Kasumi-1 (cell line): ENCODE measurements at regions not wholly inside any gene's neighbourhood (a gene's known extent, or its start where the extent isn't known, plus 50 kb on each side); places are given as distances from the start of the nearest gene placed in this dataset.
A peak's percentile ranks its signal among the peaks of the same experiment; 100 is the strongest.
"Not testable (repeated sequence)": the region's sequence is repeated elsewhere in the genome, so short reads cannot be mapped to it uniquely, and the experiment has no call there.

ENCODE experiments used
- DNase-seq, 2 experiments: peaks; one replicate each; lab custom pipeline; 2025; lab: John Stamatoyannopoulos, UW

GRCh38 chr3:170705131-170705530, 119.3 kb upstream of the SLC7A14 start:
- no peak for DNase-seq

GRCh38 chr3:170703121-170703588, 117.3 kb upstream of the SLC7A14 start:
- DNase-seq: no peak

- no peak for DNase-seq
These were observed 116.1 kb upstream of the SLC7A14 start for GRCh38 chr3:170701696-170702678.

- DNase-seq: no peak
These were observed 114.2 kb upstream of the SLC7A14 start for GRCh38 chr3:170700054-170700404.

DNA sequence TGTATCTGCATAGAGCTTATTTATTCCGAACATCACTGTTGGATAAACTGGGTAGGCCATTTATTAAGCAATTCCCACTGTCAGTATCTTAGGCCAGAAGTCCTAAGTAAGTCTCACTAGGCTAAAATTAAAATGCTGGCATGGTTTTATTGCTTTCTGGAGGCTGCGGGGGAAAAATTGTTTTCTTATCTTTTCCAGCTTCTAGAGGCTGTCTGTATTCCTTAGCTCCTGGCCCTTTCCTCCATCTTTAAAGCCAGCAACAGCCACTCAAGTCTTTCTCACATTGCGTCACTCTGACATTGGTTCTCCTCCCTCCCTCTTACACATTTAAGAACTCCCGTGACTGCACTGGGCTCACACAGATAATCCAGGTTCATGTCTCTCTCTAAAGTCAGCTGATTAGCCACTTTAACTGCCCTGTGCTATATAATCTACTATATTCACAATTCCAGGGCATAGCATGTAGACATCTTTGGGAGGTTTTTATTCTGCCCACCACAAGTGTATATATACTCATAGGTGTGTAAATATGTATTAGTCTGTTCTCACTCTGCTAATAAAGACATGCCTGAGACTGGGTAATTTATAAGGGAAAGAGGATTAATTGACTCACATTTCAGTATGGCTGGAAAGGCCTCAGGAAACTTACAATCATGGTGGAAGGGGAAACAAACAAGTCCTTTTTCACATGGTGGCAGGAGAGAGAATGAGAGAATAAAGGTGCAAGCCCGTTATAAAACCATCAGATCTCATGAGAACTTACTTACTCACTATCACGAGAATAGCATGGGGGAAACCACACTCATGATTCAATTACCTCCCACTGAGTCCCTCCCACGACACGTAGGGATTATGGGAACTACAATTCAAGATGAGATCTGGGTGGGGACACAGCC, 113.5 kb upstream of the SLC7A14 start:
- no peak for DNase-seq

- DNase-seq: no peak
These were observed 112.0 kb upstream of the SLC7A14 start for GRCh38 chr3:170697908-170698307.

DNA sequence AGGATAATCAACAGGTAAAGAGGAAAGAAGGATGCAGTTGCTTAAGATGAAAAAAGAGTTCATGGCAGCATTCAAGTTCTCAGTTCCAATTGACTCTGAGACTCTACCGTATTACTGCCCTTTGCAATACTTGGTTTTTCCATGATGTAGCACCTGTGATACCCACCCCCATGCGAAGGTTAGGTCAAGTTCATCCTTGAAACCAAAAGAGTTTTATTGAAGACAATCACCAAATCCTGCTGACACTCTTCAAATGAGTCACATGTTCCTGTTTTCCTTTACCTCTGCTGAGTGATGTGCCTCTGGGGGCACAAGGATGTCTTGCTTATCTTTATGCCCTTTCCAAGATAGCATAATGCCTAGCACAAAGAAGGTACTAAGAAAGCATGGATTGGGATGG, 111.3 kb upstream of the SLC7A14 start:
- DNase-seq: no peak

DNA sequence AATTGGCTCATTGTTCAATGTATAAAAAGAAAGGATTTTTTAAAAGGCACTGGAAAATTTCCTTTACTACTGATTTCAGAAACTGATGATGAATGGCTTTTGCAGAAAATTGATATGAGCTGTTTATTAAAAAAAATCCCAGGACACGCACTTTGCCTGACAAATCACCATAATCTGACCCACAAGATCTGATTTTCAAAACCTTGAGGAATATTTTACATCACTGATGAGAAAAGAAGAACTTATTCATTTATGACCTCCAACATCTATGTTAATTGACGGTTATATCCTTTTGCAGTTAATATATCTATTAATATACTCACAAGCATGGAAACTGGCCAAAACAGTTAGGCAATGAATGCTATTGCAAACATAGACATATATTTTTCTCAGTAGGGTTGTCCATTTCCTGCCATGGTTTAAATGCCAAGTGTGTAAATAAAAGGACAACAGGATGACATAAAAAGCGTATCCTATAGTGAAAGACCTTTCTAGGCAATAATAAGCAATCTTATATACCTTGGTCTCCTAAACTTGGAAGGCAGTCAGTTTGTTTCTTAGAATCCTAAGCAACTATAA, 109.7 kb upstream of the SLC7A14 start:
- DNase-seq: no peak

DNA sequence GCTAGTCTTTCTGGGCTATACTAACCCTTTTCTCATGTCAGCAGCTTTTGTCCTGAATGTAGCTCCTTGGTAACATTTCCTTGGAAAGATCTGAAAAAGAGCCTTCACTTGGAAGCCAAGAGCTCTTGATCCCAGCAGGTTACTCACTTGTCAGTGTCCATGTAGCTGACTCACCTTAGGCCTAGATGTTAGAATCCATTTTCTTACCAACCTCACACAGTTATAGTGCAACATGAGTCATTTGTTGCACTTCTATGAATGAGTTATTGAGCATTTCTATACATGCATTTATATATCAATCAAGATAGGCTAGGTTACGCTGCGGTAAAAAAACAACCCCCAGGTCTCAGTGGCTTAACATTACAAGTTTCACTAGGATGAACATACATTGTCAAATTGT, 106.8 kb upstream of the SLC7A14 start:
- no peak for DNase-seq

GRCh38 chr3:170690661-170690981, 104.7 kb upstream of the SLC7A14 start:
- no peak for DNase-seq

DNA sequence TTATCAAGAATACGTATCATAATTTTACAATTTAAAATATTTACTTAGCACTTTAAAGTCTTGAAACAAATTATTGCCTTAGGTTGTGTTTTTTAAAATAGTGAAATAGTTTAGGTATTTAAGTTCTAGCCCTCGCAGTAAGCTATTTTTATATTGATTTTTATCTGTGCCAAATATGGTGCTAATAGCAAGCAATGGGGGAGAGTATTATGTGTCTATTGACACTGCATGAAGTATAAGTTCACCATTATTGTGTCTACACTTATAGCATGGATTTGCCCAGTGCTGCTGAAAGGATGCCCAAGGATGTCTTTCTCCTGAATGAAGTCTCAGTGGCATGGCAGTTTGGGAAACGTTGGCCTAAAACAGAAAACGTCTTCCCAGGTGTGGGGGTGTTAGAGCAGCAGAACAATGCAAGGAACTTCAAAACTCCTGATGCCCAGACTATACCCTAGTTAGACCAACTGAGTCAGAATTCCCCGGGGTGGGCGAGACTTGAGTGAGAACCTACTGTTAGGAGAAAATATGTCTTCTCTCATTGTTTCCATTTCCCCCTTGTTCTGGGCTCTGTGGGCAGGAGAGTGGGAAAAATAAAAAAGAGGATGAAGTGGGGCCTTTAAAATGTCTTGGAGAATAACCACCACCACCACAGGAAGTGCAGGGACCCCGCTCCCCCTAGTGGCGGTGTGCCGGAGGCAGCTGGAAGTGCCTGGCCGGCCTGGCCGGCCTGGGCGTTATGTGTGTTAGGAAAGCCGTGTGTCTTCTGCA, 104.2 kb upstream of the SLC7A14 start:
- DNase-seq: peak; percentile 27 to 29

DNA sequence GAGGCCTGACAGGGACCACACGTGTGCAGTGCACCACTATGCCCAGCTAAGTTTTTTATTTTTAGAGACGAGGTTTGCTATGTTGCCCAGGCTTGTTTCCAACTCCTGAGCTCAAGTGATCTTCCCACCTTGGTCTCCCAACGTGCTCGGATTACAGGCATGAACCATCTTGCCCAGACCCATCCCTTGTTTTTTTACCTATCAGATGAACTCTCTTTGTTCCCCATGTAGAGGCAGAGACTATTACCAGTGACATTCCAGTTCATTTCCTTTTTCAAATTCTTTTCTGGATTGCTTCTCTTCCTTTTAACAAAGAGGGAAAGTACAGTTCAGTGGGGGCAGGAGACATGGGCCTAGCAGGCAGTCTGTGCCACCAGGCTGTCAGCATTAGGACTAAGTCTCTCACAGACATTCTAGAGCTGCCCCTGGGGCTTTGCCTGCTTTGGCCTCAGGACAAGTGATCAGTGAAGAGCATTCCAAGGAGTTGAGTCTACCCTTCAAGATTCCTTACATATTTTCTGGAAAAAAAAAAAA, 103.5 kb upstream of the SLC7A14 start:
- no peak for DNase-seq

DNA sequence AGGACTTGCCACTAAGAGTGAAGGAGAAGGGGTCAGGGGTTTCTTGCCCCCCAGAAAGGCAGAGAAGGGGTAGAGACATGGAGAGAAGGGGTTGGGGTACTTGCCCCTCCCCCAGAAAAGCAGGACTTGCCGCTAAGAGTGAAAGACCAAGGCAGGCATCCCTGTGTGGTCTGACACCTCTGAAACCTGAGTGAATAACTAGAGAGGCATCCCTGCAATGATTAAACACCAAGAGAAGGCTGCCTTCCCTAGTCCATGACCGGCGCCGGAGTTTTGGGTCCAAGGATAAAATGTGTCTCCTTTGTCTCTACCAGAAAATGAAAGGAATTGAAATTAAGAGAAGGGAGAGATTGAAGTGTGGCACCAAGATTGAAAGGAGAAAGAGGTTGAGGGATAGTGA, 102.3 kb upstream of the SLC7A14 start:
- not testable (repeated sequence) for DNase-seq

DNA sequence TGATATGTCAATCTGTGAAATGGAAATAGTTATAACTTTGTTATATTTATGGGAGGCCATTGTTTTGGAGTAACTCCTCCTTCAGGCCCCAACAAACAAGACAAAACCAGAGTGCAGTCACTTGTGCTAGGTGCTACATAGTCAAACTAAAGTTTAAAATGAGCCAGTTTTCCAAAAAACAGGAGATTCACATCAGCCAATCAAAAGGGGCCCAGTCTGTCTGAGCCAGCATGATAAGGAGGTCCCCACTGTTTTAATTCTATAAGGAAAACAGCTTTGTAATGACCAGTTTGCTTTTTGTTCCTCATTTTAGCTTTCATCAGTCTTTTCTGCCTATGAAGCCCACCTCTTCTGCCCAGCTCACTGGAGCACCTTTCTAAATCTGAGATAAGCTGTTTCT, 94.7 kb upstream of the SLC7A14 start:
- DNase-seq: no peak

GRCh38 chr3:170679190-170679589, 93.3 kb upstream of the SLC7A14 start:
- no peak for DNase-seq

DNA sequence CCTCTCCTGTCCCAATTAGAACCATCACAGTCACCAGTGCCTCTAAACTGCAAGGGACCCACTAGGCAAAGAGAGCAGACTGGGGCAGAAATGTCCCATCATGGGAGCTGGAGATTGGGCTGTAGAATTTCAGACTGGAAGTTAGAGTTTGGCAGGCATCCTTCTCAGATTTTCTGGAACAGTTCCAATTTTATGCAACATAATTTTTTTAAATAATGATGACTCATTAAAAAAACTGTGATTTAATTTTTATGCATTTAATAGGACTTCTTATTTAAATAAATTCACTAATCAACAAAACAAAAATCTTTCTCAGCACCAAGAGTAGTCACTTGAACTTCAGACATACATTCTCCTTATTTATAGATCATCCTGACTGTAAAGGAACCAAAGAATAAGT, 84.6 kb upstream of the SLC7A14 start:
- no peak for DNase-seq

DNA sequence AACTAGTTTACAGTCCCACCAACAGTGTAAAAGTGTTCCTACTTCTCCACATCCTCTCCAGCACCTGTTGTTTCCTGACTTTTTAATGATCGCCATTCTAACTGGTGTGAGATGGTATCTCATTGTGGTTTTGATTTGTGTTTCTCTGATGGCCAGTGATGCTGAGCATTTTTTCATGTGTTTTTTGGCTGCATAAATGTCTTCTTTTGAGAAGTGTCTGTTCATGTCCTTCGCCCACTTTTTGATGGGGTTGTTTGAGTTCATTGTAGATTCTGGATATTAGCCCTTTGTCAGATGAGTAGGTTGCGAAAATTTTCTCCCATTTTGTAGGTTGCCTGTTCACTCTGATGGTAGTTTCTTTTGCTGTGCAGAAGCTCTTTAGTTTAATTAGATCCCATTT, 77.1 kb upstream of the SLC7A14 start:
- DNase-seq: not testable (repeated sequence)

DNA sequence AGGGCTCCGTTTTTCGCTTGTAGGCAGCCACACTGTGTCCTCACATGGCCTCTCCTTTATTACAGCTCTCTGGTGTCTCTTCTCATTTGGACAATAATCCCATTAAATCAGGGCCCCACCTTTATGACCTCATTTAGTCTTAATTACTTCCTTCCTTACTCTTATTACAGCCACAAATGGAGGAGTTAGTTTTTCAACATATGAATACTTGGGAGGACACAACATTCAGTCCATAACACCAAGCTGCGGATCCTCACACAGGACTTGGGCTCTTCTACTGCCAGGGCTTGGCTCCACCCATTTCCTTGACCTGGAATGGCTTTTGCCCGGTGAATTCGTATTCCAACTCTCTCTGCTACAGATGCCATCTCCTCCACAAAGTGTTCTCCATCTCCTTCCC, 74.3 kb upstream of the SLC7A14 start:
- DNase-seq: no peak

DNA sequence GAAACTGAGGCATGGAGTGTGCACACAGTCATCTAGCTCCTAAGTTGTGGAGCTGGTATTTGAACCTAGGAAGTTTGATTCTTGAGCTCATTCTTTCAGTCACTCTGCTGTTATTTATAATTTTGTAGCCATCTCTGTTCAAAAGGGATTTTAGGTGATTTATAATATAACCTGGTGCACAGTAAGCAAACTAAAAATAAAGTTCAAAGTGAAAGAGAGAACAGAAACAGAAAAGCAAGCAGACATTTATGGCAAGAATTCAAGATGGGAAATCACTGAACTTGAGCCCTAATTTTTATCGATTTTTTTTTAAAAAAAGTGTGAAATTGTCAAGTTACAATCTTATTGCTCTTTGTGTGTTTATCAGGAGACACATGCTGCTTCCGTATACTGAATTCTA, 71.4 kb upstream of the SLC7A14 start:
- no peak for DNase-seq

DNA sequence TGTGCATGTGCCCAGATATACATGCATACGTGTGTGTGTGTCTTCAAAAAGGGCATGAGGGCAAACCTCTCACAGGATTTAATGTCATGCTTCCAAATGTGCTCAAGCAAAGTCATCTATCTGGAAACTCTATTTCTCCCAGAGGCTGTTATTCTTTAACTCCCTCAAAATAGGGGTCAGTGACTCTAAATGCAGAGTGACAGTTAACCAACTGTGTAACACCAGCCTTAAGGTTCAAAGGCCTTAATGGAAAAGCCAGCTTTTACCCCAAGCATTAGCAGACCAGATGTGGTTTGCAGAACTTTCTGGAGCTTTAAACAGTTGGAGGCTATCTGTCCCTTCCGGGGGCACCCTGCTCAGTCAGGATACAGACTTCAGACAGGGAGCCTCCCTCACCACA, 70.4 kb upstream of the SLC7A14 start:
- DNase-seq: no peak

GRCh38 chr3:170653801-170654200, 67.9 kb upstream of the SLC7A14 start:
- no peak for DNase-seq
